ENCODE measurements at regions not wholly inside any gene's neighbourhood (a gene's known extent, or its start where the extent isn't known, plus 50 kb on each side); places are given as distances from the start of the nearest gene placed in this dataset.

DNA sequence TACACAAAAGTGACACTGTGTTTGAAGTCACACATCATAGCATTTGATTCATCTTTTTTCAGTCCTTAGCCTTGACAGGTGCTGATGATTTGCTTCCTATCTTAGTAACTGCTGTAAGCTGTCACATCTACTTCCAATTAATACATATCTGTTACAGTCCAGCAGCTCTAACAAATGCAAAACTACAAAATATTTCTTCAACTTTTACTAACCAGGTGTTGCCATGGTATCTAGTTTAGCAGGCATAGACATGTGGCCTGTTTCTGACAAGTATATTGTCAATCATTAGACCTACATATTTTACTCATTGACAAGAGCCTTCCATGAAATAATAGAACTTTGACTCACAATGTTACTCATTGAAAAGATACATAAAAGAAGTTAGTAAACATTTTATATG is 1159.7 kb downstream of the GRIK2 start:
- TF ChIP-seq, protein P1, sequence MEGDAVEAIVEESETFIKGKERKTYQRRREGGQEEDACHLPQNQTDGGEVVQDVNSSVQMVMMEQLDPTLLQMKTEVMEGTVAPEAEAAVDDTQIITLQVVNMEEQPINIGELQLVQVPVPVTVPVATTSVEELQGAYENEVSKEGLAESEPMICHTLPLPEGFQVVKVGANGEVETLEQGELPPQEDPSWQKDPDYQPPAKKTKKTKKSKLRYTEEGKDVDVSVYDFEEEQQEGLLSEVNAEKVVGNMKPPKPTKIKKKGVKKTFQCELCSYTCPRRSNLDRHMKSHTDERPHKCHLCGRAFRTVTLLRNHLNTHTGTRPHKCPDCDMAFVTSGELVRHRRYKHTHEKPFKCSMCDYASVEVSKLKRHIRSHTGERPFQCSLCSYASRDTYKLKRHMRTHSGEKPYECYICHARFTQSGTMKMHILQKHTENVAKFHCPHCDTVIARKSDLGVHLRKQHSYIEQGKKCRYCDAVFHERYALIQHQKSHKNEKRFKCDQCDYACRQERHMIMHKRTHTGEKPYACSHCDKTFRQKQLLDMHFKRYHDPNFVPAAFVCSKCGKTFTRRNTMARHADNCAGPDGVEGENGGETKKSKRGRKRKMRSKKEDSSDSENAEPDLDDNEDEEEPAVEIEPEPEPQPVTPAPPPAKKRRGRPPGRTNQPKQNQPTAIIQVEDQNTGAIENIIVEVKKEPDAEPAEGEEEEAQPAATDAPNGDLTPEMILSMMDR (IDR thresholded peaks at IDR 0.05): no peak
- TF ChIP-seq POLR2AphosphoS5 (IDR thresholded peaks at IDR 0.05): no peak
- no peak for TF ChIP-seq POLR2A (IDR thresholded peaks at IDR 0.05)
